ENCODE measurements at regions not wholly inside any gene's neighbourhood (a gene's known extent, or its start where the extent isn't known, plus 50 kb on each side); places are given as distances from the start of the nearest gene placed in this dataset.

GRCh38 chr9:14515049-14515448, 178.2 kb downstream of the ZDHHC21 start:
- Histone ChIP-seq H3K27me3 (no peaks in the 10 kb centered on the region), H3K27ac (no peak overlapping the region), H3K9me3 (no peaks in the 10 kb centered on the region), H3K4me3 (no peak overlapping the region), H3K36me3 (no peaks in the 10 kb centered on the region), H3K4me1 (no peaks in the 10 kb centered on the region)
- WGBS, 2 donors: 64% methylated on average over 4 of the region's 4 CpGs
- DNase-seq: no peak
- ATAC-seq (ENCODE audit: low FRiP score in 2 of 2): no peak
- TF ChIP-seq EP300 (IDR thresholded peaks at IDR 0.05) (no peak), POLR2AphosphoS5 (IDR thresholded peaks at IDR 0.05) (no peak), CTCF (IDR thresholded peaks at IDR 0.05) (no peak), POLR2A (IDR thresholded peaks at IDR 0.05) (no peak)

- no peak overlapping the region for H3K27ac ChIP-seq
- 88 to 97% methylated on average over 1 of the region's 1 CpG for WGBS, 2 donors
- no peak overlapping the region for H3K4me3 ChIP-seq
- ATAC-seq (ENCODE audit: low FRiP score in 2 of 2) (no peak), DNase-seq (no peak)
- no peak for TF ChIP-seq CTCF (IDR thresholded peaks at IDR 0.05)
- no peak for TF ChIP-seq POLR2AphosphoS5 (IDR thresholded peaks at IDR 0.05)
- no peak for TF ChIP-seq POLR2A (IDR thresholded peaks at IDR 0.05)
- no peak for TF ChIP-seq EP300 (IDR thresholded peaks at IDR 0.05)
- no peaks in the 10 kb centered on the region for H3K36me3 ChIP-seq
- no peaks in the 10 kb centered on the region for H3K27me3 ChIP-seq
- H3K4me1 ChIP-seq: no peaks in the 10 kb centered on the region
- no peaks in the 10 kb centered on the region for H3K9me3 ChIP-seq
Observed at GRCh38 chr9:14512942-14513341, 180.3 kb downstream of the ZDHHC21 start.

GRCh38 chr9:14511452-14511851, 181.8 kb downstream of the ZDHHC21 start:
- no peaks in the 10 kb centered on the region for H3K4me1 ChIP-seq
- ATAC-seq (ENCODE audit: low FRiP score in 2 of 2) (no peak), DNase-seq (no peak)
- H3K27me3 ChIP-seq: no peaks in the 10 kb centered on the region
- no peaks in the 10 kb centered on the region for H3K36me3 ChIP-seq
- no peaks in the 10 kb centered on the region for H3K9me3 ChIP-seq
- no peak overlapping the region for H3K27ac ChIP-seq
- no peak overlapping the region for H3K4me3 ChIP-seq
- TF ChIP-seq CTCF (IDR thresholded peaks at IDR 0.05) (no peak), EP300 (IDR thresholded peaks at IDR 0.05) (no peak), POLR2AphosphoS5 (IDR thresholded peaks at IDR 0.05) (no peak), POLR2A (IDR thresholded peaks at IDR 0.05) (no peak)

GRCh38 chr9:14508884-14509283, 184.3 kb downstream of the ZDHHC21 start:
- no peaks in the 10 kb centered on the region for H3K27me3 ChIP-seq
- no peak overlapping the region for H3K4me3 ChIP-seq
- no peaks in the 10 kb centered on the region for H3K9me3 ChIP-seq
- no peak for ATAC-seq (ENCODE audit: low FRiP score in 2 of 2)
- H3K4me1 ChIP-seq: no peaks in the 10 kb centered on the region
- no peak overlapping the region for H3K27ac ChIP-seq
- no peak for TF ChIP-seq POLR2A (IDR thresholded peaks at IDR 0.05)
- TF ChIP-seq POLR2AphosphoS5 (IDR thresholded peaks at IDR 0.05): no peak
- TF ChIP-seq CTCF (IDR thresholded peaks at IDR 0.05): no peak
- TF ChIP-seq EP300 (IDR thresholded peaks at IDR 0.05): no peak
- DNase-seq: no peak
- no peaks in the 10 kb centered on the region for H3K36me3 ChIP-seq
- 72% methylated on average over 2 of the region's 2 CpGs for WGBS, 2 donors

GRCh38 chr9:14501366-14501765, 187.4 kb upstream of the NFIB start:
- ATAC-seq (ENCODE audit: low FRiP score in 2 of 2) (no peak), DNase-seq (no peak)
- no peak for TF ChIP-seq POLR2A (IDR thresholded peaks at IDR 0.05)
- TF ChIP-seq CTCF (IDR thresholded peaks at IDR 0.05): no peak
- TF ChIP-seq EP300 (IDR thresholded peaks at IDR 0.05): no peak
- TF ChIP-seq POLR2AphosphoS5 (IDR thresholded peaks at IDR 0.05): no peak
- Histone ChIP-seq H3K27ac (no peak overlapping the region), H3K4me1 (no peaks in the 10 kb centered on the region), H3K9me3 (no peaks in the 10 kb centered on the region), H3K36me3 (no peaks in the 10 kb centered on the region), H3K4me3 (no peak overlapping the region), H3K27me3 (no peaks in the 10 kb centered on the region)
- 82 to 83% methylated on average over 4 of the region's 4 CpGs for WGBS, 2 donors
